ENCODE measurements at regions not wholly inside any gene's neighbourhood (a gene's known extent, or its start where the extent isn't known, plus 50 kb on each side); places are given as distances from the start of the nearest gene placed in this dataset.

Small RNA genes lying in the stretch of these regions (small RNA-seq; reads per million reads assigned to genes)
- gene AC004004.1 = 0 reads per million in 2 experiments

Data from SK-MEL-5 (cell line).